ENCODE measurements at regions not wholly inside any gene's neighbourhood (a gene's known extent, or its start where the extent isn't known, plus 50 kb on each side); places are given as distances from the start of the nearest gene placed in this dataset.
"Not testable (repeated sequence)": the region's sequence is repeated elsewhere in the genome, so short reads cannot be mapped to it uniquely, and the experiment has no call there.

GRCh38 chr12:19666070-19666469 lies 226.8 kb downstream of the AEBP2 start:
- no peak for DNase-seq (ENCODE audit: low read depth, low spot score)

- DNase-seq (ENCODE audit: low read depth, low spot score): no peak
These were observed 230.5 kb downstream of the AEBP2 start for GRCh38 chr12:19669793-19670192.

GRCh38 chr12:19671695-19672094 lies 232.4 kb downstream of the AEBP2 start:
- DNase-seq (ENCODE audit: low read depth, low spot score): no peak

GRCh38 chr12:19674437-19674836 lies 235.1 kb downstream of the AEBP2 start:
- DNase-seq (ENCODE audit: low read depth, low spot score): no peak

- DNase-seq (ENCODE audit: low read depth, low spot score): no peak
These were observed 236.1 kb downstream of the AEBP2 start for GRCh38 chr12:19675361-19675760.

GRCh38 chr12:19678501-19678900 lies 239.2 kb downstream of the AEBP2 start:
- not testable (repeated sequence) for DNase-seq (ENCODE audit: low read depth, low spot score)

GRCh38 chr12:19681007-19681406 lies 241.7 kb downstream of the AEBP2 start:
- no peak for DNase-seq (ENCODE audit: low read depth, low spot score)

GRCh38 chr12:19683178-19683927 lies 244.1 kb downstream of the AEBP2 start:
- DNase-seq (ENCODE audit: low read depth, low spot score): no peak

- DNase-seq (ENCODE audit: low read depth, low spot score): no peak
These were observed 248.1 kb downstream of the AEBP2 start for GRCh38 chr12:19687371-19687770.

GRCh38 chr12:19688532-19688931 lies 249.2 kb downstream of the AEBP2 start:
- no peak for DNase-seq (ENCODE audit: low read depth, low spot score)

GRCh38 chr12:19689226-19689625 lies 249.9 kb downstream of the AEBP2 start:
- no peak for DNase-seq (ENCODE audit: low read depth, low spot score)

GRCh38 chr12:19689801-19690472 lies 250.6 kb downstream of the AEBP2 start:
- no peak for DNase-seq (ENCODE audit: low read depth, low spot score)

GRCh38 chr12:19692091-19692490 lies 252.8 kb downstream of the AEBP2 start:
- no peak for DNase-seq (ENCODE audit: low read depth, low spot score)

GRCh38 chr12:19692566-19692965 lies 253.3 kb downstream of the AEBP2 start:
- DNase-seq (ENCODE audit: low read depth, low spot score): no peak

GRCh38 chr12:19694627-19695026 lies 255.3 kb downstream of the AEBP2 start:
- no peak for DNase-seq (ENCODE audit: low read depth, low spot score)

GRCh38 chr12:19695244-19696098 lies 256.2 kb downstream of the AEBP2 start:
- DNase-seq (ENCODE audit: low read depth, low spot score): no peak

- DNase-seq (ENCODE audit: low read depth, low spot score): no peak
These were observed 261.7 kb downstream of the AEBP2 start for GRCh38 chr12:19700969-19701368.

GRCh38 chr12:19704966-19705365 lies 265.7 kb downstream of the AEBP2 start:
- no peak for DNase-seq (ENCODE audit: low read depth, low spot score)

- DNase-seq (ENCODE audit: low read depth, low spot score): no peak
These were observed 267.6 kb downstream of the AEBP2 start for GRCh38 chr12:19706936-19707335.

GRCh38 chr12:19707948-19708409 lies 268.7 kb downstream of the AEBP2 start:
- DNase-seq (ENCODE audit: low read depth, low spot score): no peak

GRCh38 chr12:19709889-19710288 lies 270.6 kb downstream of the AEBP2 start:
- no peak for DNase-seq (ENCODE audit: low read depth, low spot score)
